Upper lobe of right lung (tissue), 1 donor: ENCODE measurements at regions not wholly inside any gene's neighbourhood (a gene's known extent, or its start where the extent isn't known, plus 50 kb on each side); places are given as distances from the start of the nearest gene placed in this dataset.

ENCODE experiments used
- ATAC-seq: fragments of 200-7000 bp; cut with Tn5 transposase; one replicate; pipeline ENCODE4 v1.9.1; 2020; ENCODE audit warnings: mild to moderate bottlenecking, moderate library complexity
- DNase-seq: peaks from one replicate; pipeline ENCODE4 v3.0.0-alpha.2; 2020
- H3K27ac ChIP-seq: fragments of 200-600 bp; one replicate; pipeline ENCODE4 v1.8.0; 2022
- H3K27me3 ChIP-seq: fragments of 200-600 bp; one replicate; pipeline ENCODE4 v1.8.0; 2022; ENCODE audit warnings: mild to moderate bottlenecking
- H3K36me3 ChIP-seq: fragments of 200-600 bp; one replicate; pipeline ENCODE4 v1.8.0; 2022
- H3K4me1 ChIP-seq: fragments of 200-600 bp; one replicate; pipeline ENCODE4 v1.8.0; 2022
- H3K4me3 ChIP-seq: fragments of 200-600 bp; one replicate; pipeline ENCODE4 v1.8.0; 2022; ENCODE audit warnings: mild to moderate bottlenecking
- H3K9me3 ChIP-seq: fragments of 200-600 bp; one replicate; pipeline ENCODE4 v1.8.0; 2022
- intact Hi-C: fragments of 100-400 bp; cut with DNase I; formaldehyde crosslinking; loops from one replicate; pipeline ENCODE4 v1.11.0; 2022
- TF ChIP-seq, protein P1 (sequence below): fragments of 200-600 bp; IDR thresholded peaks from one replicate; pipeline ENCODE4 v1.8.0; 2022; ENCODE audit warnings: antibody characterized with exemption
- donor health status: DM: no; HTN: yes; CAD: no; lungs with severe emphysema.

DNA sequence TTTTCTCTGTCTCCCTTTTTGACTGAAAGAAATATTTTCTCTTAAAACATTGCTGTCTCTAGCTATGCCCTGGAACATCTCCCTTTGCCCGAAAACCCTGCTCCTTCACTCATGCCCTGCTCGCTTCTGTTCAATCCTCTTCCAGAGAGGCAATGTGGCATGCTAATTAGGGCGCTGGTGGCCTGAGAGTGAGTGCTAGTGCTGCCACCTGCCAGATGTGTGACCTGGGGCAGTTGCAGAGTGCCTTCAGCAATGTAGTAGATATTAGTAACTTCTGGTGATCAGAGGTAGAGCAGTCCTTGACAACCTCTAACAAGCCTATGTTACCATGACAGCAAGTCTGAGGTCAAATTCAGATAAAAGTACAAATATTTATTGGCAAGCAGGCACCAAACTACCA is 119.5 kb upstream of the OSMR start:
- Histone ChIP-seq H3K27ac (no peak overlapping the region), H3K4me3 (no peak overlapping the region), H3K36me3 (no peaks in the 10 kb centered on the region), H3K4me1 (no peaks in the 10 kb centered on the region), H3K27me3 (no peaks in the 10 kb centered on the region), H3K9me3 (no peaks in the 10 kb centered on the region)
- TF ChIP-seq, protein P1, sequence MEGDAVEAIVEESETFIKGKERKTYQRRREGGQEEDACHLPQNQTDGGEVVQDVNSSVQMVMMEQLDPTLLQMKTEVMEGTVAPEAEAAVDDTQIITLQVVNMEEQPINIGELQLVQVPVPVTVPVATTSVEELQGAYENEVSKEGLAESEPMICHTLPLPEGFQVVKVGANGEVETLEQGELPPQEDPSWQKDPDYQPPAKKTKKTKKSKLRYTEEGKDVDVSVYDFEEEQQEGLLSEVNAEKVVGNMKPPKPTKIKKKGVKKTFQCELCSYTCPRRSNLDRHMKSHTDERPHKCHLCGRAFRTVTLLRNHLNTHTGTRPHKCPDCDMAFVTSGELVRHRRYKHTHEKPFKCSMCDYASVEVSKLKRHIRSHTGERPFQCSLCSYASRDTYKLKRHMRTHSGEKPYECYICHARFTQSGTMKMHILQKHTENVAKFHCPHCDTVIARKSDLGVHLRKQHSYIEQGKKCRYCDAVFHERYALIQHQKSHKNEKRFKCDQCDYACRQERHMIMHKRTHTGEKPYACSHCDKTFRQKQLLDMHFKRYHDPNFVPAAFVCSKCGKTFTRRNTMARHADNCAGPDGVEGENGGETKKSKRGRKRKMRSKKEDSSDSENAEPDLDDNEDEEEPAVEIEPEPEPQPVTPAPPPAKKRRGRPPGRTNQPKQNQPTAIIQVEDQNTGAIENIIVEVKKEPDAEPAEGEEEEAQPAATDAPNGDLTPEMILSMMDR: no peak
- ATAC-seq (no peak), DNase-seq (no peak)
- intact Hi-C loops: no loop called here

DNA sequence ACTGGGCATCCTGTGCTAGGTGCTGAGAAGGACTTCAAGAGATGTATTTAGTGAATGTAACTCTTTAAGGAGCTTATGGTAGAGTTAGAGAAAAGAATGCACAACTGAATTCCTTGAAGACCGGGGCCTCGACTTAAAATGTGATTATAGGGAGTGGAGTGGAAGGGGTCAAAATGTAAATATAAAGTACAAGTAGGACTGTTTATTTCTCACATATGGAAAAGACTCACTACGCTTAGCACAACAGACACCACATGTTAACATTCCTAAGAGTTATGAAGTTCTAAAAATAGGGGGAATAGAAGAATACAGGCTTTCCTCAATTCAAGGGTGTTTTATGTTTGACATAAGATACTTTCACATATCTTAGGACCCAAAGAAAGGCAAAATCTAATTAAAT is 117.8 kb upstream of the OSMR start:
- TF ChIP-seq, protein P1: no peak
- H3K9me3 ChIP-seq: no peaks in the 10 kb centered on the region
- DNase-seq (no peak), ATAC-seq (no peak)
- H3K4me1 ChIP-seq: no peaks in the 10 kb centered on the region
- intact Hi-C loops: no loop called here
- H3K27ac ChIP-seq: no peak overlapping the region
- no peaks in the 10 kb centered on the region for H3K36me3 ChIP-seq
- H3K27me3 ChIP-seq: no peaks in the 10 kb centered on the region
- no peak overlapping the region for H3K4me3 ChIP-seq

DNA sequence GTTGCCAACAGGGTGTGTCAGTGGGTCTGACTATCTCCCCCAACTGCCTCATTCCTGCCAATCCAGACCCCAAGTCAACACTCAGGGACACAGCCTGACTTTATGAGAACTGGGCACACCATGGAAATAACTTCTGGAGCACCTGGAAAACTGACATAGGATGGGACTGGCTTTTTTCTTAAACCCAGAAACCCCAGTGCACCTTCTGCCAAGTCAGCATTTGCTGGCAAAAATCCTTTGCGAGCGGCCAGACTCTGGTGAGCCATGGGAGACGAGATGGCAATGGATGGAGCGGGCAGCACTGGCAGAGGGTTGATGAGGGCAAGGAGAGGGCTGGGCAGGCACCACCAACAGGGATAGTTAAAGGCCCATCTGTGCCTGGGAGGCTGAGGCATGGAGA is 114.4 kb upstream of the OSMR start:
- Histone ChIP-seq H3K4me1 (no peaks in the 10 kb centered on the region), H3K36me3 (no peaks in the 10 kb centered on the region), H3K4me3 (no peak overlapping the region), H3K27me3 (no peaks in the 10 kb centered on the region), H3K9me3 (no peaks in the 10 kb centered on the region), H3K27ac (no peak overlapping the region)
- TF ChIP-seq, protein P1: no peak
- ATAC-seq: no peak
- intact Hi-C loops: no loop called here
- no peak for DNase-seq

DNA sequence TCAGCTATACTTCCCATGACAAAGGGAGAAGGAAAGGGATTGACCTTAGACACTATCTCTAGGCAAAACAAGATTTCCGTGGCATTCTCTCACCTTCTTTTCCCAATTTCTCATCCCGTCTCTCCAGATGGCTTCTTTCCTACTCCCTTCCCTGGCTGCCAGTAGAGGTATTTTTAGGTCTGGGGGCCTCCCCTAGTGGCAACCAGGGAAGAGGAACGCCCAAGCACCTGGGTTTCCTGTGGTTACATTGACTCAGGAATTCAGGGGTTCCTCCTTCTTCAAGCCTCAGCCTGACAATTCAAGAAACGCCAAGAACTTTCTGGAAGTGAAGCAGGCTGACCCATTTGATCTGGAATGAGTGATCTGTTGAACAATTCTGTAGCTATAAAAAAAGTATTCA is 111.5 kb upstream of the OSMR start:
- TF ChIP-seq, protein P1: no peak
- H3K9me3 ChIP-seq: no peaks in the 10 kb centered on the region
- H3K27me3 ChIP-seq: no peaks in the 10 kb centered on the region
- DNase-seq (no peak), ATAC-seq (no peak)
- H3K27ac ChIP-seq: no peak overlapping the region
- intact Hi-C loops: no loop called here
- no peaks in the 10 kb centered on the region for H3K4me1 ChIP-seq
- no peaks in the 10 kb centered on the region for H3K36me3 ChIP-seq
- H3K4me3 ChIP-seq: no peak overlapping the region

DNA sequence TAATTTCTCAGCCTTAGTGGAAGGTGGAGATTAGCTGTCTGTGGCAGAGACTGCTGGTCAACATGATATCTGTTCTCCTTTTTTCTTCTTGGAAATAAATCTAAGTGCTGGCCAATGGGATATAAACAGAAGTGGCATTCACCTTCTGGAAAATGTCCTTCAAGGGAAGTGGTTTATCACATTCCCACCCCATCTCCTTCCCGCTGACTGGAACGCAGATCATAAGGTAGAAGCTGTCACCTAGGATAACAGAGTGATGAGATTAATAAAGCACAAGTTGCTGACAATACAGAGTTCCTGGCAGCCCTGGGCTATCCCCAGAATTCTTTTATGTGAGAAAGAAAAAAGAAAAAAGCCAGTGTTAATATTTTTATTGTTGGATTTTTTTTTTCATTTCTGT is 109.7 kb upstream of the OSMR start:
- no peaks in the 10 kb centered on the region for H3K9me3 ChIP-seq
- no peaks in the 10 kb centered on the region for H3K4me1 ChIP-seq
- ATAC-seq: no peak
- intact Hi-C loops: no loop called here
- H3K27ac ChIP-seq: no peak overlapping the region
- H3K36me3 ChIP-seq: no peaks in the 10 kb centered on the region
- H3K4me3 ChIP-seq: no peak overlapping the region
- DNase-seq: no peak
- H3K27me3 ChIP-seq: no peaks in the 10 kb centered on the region
- TF ChIP-seq, protein P1: no peak

DNA sequence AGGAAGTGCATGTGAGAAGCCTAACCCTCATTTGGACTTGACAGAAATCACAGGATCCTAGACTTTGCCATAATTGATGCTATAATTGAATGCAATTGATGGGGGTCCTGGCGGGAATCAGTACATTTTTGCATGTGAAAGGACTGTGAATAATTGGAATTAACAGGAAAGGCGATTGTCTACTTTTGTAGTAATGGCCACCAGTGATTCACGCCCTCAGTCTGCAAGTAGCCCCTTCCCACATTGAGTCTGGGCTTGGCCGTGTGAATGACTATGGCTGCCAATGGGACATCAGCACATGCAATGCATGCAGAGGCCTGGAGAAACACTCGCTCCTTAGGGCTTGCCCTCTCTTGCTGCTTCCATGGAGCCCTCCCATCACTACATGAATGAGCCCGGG is 107.8 kb upstream of the OSMR start:
- Histone ChIP-seq H3K27ac (no peak overlapping the region), H3K27me3 (no peaks in the 10 kb centered on the region), H3K9me3 (no peaks in the 10 kb centered on the region), H3K36me3 (no peaks in the 10 kb centered on the region), H3K4me1 (no peaks in the 10 kb centered on the region), H3K4me3 (no peak overlapping the region)
- TF ChIP-seq, protein P1: no peak
- intact Hi-C loops: no loop called here
- ATAC-seq (no peak), DNase-seq (no peak)
